Transverse colon (tissue), 4 donors: ENCODE measurements at regions not wholly inside any gene's neighbourhood (a gene's known extent, or its start where the extent isn't known, plus 50 kb on each side); places are given as distances from the start of the nearest gene placed in this dataset.

ENCODE experiments used
- DNase-seq: peaks from one replicate; pipeline ENCODE4 v3.0.0-alpha.2; 2019
- H3K27ac ChIP-seq, 4 donors: fragments of 200-600 bp; sonication (generic); 2 replicates each; pipeline ENCODE4 v1.5.1; 2016 to 2018; ENCODE audit warnings: inconsistent platforms in 4 of 4
- H3K27me3 ChIP-seq: fragments of 200-600 bp; sonication (generic); 2 replicates; pipeline ENCODE4 v1.5.1; 2017; ENCODE audit warnings: inconsistent platforms
- H3K36me3 ChIP-seq, 4 donors: fragments of 200-600 bp; sonication (generic); 2 replicates each; pipeline ENCODE4 v1.5.1; 2017 to 2019; ENCODE audit warnings: inconsistent platforms in 4 of 4
- H3K4me1 ChIP-seq, 4 donors: fragments of 200-600 bp; sonication (generic); 2 replicates each; pipeline ENCODE4 v1.5.1; 2017 to 2020; ENCODE audit warnings: inconsistent platforms in 4 of 4
- H3K4me3 ChIP-seq, 4 donors: fragments of 200-600 bp; sonication (generic); 1 replicate in 1 of 4; 2 replicates in 3 of 4; pipeline versions ENCODE4 v1.5.1 to v1.6.1; 2017 to 2019; ENCODE audit warnings: inconsistent platforms in 4 of 4
- H3K9me3 ChIP-seq, 2 donors: fragments of 200-600 bp; sonication (generic); 2 replicates each; pipeline ENCODE4 v1.5.1; 2017 to 2019; ENCODE audit warnings: inconsistent platforms in 2 of 2
- EP300 ChIP-seq: sonication (generic); formaldehyde crosslinking; IDR thresholded peaks from one replicate; pipeline ENCODE4 v1.6.1; 2017; ENCODE audit warnings: antibody characterized with exemption, low read depth
- POLR2A ChIP-seq: fragments of 450-650 bp; IDR thresholded peaks from one replicate; pipeline ENCODE4 v1.6.1; 2016; ENCODE audit warnings: antibody characterized with exemption, mild to moderate bottlenecking, moderate library complexity
- POLR2AphosphoS5 ChIP-seq, 3 donors: sonication (generic); formaldehyde crosslinking; IDR thresholded peaks; one replicate each; pipeline ENCODE4 v1.6.1; 2016; ENCODE audit warnings: antibody characterized with exemption in 3 of 3
- WGBS, 2 donors: methylation state at CpG; one replicate each; pipeline ENCODE4 v1.1.5; 2018; ENCODE audit warnings: low coverage in 1 of 2; 5-methylcytosine and 5-hydroxymethylcytosine counted together
- in situ Hi-C, 4 donors: fragments of 200-750 bp; cut with MboI; loops; one replicate each; pipeline versions ENCODE4 v1.15.0 to v1.15.1; 2017; ENCODE audit warnings: low sequenced_read_pairs in 3 of 4, low pct_ligation_motif_present in 1 of 4, low pct_unique_long_range_greater_than_20kb in 1 of 4
- intact Hi-C: fragments of 100-400 bp; cut with DNase I; formaldehyde crosslinking; loops from one replicate; pipeline ENCODE4 v1.15.1; 2023; ENCODE audit warnings: low total_unique reads
- TF ChIP-seq, protein P1 (sequence below), 5 experiments: fragments of 200-600 bp in 3 of 5; fragments of 450-650 bp in 2 of 5; sonication (generic) in 3 of 5; IDR thresholded peaks; 1 replicate in 2 of 5; 2 replicates in 3 of 5; pipeline ENCODE4 v1.5.1; 2016 to 2017; ENCODE audit warnings: antibody characterized with exemption in 5 of 5, inconsistent platforms in 3 of 5, mild to moderate bottlenecking in 2 of 5, moderate library complexity in 1 of 5

DNA sequence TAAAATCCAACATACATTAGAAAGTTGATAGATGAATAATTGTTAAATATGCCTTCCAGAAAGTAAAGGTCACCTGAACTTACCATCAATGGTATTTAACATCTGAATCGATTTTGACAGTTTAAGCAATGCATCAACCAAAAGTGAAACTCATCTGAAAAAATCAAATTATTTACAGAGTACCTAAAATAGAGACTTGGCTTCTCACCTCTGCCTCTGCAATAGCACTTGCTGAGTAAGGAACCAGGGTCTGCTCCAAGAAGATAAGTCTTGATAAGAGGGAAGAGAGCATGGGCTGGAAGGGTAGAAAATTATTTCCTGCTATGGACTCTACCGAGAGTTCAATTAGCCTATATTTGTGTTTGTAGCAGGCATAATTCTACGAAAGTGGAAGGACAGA is 868.3 kb downstream of the STIM2 start:
- no peaks in the 10 kb centered on the region for H3K9me3 ChIP-seq
- WGBS, 2 donors, result 66 to 74% methylated on average over 3 of the region's 3 CpGs
- intact Hi-C loops, result no loop called here

DNA sequence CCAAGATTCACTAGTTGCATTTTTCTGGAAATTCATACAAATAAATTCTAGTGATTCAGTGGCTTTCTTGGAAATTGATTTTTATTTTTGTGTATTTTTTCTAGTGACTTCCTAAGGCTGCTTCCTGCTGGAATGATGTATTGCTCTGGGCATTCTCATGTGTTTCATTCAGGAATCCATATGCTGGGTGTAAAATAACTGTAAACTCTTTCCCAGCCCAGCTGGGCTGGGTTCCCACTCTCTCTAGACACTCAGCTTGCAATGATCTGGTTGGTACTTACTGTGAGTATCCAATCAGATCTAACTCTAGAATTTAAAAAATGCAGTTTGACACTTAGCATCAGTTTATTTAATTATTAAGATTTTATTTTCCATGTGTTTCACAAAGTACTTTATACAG is 882.2 kb downstream of the STIM2 start:
- no peak for DNase-seq
- Histone ChIP-seq H3K36me3 (no peaks in the 10 kb centered on the region), H3K27ac (no peak overlapping the region), H3K4me3 (no peak overlapping the region), H3K27me3 (no peaks in the 10 kb centered on the region), H3K4me1 (no peaks in the 10 kb centered on the region), H3K9me3 (no peaks in the 10 kb centered on the region)
- intact Hi-C loops (no loop called here), in situ Hi-C loops (no loop called here)
- TF ChIP-seq POLR2A, result no peak
- TF ChIP-seq POLR2AphosphoS5 (IDR thresholded peaks at IDR 0.05), result no peak
- TF ChIP-seq EP300, result no peak
- TF ChIP-seq, protein P1, sequence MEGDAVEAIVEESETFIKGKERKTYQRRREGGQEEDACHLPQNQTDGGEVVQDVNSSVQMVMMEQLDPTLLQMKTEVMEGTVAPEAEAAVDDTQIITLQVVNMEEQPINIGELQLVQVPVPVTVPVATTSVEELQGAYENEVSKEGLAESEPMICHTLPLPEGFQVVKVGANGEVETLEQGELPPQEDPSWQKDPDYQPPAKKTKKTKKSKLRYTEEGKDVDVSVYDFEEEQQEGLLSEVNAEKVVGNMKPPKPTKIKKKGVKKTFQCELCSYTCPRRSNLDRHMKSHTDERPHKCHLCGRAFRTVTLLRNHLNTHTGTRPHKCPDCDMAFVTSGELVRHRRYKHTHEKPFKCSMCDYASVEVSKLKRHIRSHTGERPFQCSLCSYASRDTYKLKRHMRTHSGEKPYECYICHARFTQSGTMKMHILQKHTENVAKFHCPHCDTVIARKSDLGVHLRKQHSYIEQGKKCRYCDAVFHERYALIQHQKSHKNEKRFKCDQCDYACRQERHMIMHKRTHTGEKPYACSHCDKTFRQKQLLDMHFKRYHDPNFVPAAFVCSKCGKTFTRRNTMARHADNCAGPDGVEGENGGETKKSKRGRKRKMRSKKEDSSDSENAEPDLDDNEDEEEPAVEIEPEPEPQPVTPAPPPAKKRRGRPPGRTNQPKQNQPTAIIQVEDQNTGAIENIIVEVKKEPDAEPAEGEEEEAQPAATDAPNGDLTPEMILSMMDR (IDR thresholded peaks at IDR 0.05), result no peak

More for the DNA sequence above, 868.3 kb downstream of the STIM2 start:
- H3K27ac ChIP-seq, result no peak overlapping the region
- no peaks in the 10 kb centered on the region for H3K4me1 ChIP-seq
- TF ChIP-seq EP300 (no peak), POLR2A (no peak), POLR2AphosphoS5 (IDR thresholded peaks at IDR 0.05) (no peak)
- TF ChIP-seq, protein P1 (IDR thresholded peaks at IDR 0.05), result no peak
- no peak overlapping the region for H3K4me3 ChIP-seq
- DNase-seq, result no peak
- H3K36me3 ChIP-seq, result no peaks in the 10 kb centered on the region
- in situ Hi-C loops, result no loop called here
- no peaks in the 10 kb centered on the region for H3K27me3 ChIP-seq

DNA sequence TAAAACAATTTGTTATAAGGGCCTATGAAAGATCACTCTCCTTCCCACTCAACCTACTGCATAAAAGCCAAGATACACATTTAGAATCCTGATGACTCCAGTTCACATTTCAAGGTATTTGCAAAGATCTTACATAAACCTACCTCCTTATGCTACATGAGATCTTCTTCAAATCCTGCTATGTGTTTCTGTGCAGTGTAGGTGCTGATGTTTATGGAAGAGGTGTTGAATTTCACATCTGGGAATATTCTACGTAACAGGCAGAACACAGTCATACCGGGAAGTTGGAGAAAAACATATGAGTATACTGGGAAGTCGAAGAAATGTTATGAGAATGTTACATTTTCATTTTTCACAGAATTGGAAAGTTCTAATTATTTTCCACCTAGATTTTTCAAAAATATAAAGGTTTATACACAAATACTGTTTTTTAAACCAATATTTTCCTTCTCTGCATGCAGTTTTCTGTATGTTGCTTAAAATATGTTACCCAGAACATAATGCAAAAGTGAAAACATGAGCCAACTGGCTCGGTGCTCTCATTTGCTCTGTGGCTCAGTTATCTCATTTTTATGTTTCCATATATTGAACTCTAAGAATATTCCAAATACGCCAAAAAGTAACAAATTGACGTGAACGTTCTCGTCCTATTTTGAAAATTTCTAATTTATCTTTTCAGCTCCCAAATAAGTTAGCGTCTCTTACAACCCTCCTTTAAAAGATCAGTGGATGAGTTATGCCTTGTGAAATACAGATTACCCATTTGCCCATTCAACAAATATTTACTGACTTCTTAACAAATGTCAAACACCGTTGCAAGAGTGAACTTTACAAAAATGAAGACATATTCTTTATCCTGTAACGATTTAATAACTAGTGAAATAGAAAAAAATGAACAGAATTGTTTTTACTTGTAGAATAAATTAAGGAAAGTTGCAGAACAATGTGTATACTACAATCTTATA is 899.3 kb downstream of the STIM2 start:
- intact Hi-C loops (no loop called here), in situ Hi-C loops (no loop called here)
- no peaks in the 10 kb centered on the region for H3K36me3 ChIP-seq
- no peak for DNase-seq
- TF ChIP-seq POLR2A (no peak), POLR2AphosphoS5 (IDR thresholded peaks at IDR 0.05) (no peak), EP300 (no peak)
- TF ChIP-seq, protein P1 (IDR thresholded peaks at IDR 0.05), result no peak
- no peaks in the 10 kb centered on the region for H3K27me3 ChIP-seq
- H3K27ac ChIP-seq, result no peak overlapping the region
- 73 to 77% methylated on average over 11 of the region's 11 CpGs for WGBS, 2 donors
- no peak overlapping the region for H3K4me3 ChIP-seq
- H3K4me1 ChIP-seq, result no peaks in the 10 kb centered on the region
- H3K9me3 ChIP-seq, result no peaks in the 10 kb centered on the region

DNA sequence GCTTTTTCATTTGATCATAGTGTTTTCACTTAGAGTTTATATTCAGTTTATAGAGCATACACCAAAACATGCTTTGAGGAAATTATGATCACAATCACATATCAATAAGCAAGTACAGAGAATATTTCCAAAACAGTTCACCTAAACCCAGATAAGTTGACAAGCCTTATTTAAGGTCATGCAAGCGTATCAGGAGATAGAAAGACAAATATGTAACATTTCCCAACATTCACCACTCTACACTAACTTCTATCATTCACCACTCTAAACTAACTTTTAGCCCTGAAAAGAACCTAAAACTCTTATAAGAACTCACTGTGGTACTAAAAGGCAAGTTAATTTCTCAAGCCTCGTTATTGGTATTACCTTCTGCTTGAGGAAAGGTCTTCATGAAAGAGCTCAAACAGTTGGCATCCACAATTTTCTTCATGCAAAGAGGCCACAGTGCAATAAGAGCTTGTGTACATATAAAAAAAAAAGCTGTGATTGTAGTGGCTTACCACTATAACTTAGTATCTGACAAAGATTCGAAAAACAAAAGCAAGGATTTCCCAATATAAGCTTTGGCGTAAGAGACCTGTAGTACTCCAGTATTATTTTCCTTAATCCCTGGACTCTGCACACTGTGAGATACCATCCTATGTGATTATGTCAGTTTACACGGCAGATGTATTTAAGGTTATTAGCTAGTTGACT is 903.3 kb downstream of the STIM2 start:
- Histone ChIP-seq H3K36me3 (no peaks in the 10 kb centered on the region), H3K27ac (no peak overlapping the region), H3K4me3 (no peak overlapping the region), H3K4me1 (no peaks in the 10 kb centered on the region), H3K27me3 (no peaks in the 10 kb centered on the region), H3K9me3 (no peaks in the 10 kb centered on the region)
- no peak for TF ChIP-seq EP300
- no peak for TF ChIP-seq POLR2AphosphoS5 (IDR thresholded peaks at IDR 0.05)
- TF ChIP-seq, protein P1 (IDR thresholded peaks at IDR 0.05), result no peak
- no peak for TF ChIP-seq POLR2A
- intact Hi-C loops, result no loop called here
- in situ Hi-C loops, result no loop called here
- DNase-seq, result no peak
- 72 to 78% methylated on average over 5 of the region's 5 CpGs for WGBS, 2 donors
